SH-SY5Y (cell line): ENCODE measurements at regions not wholly inside any gene's neighbourhood (a gene's known extent, or its start where the extent isn't known, plus 50 kb on each side); places are given as distances from the start of the nearest gene placed in this dataset.

Experiments used
- GATA2 ChIP-seq: IDR thresholded peaks from 2 replicates; pipeline ENCODE4 v1.6.1; 2011; ENCODE audit warnings: mild to moderate bottlenecking, low read depth, low read length
- GATA3 ChIP-seq: IDR thresholded peaks from 2 replicates; pipeline ENCODE4 v1.6.1; 2011; ENCODE audit warnings: low read depth, mild to moderate bottlenecking, low read length, moderate library complexity

GRCh38 chr2:193219413-193219812 is 1024.7 kb upstream of the TMEFF2 start:
- TF ChIP-seq GATA3 (no peak), GATA2 (no peak)

- no peak for TF ChIP-seq GATA3
- TF ChIP-seq GATA2, result no peak
Measured at GRCh38 chr2:193201583-193201982, 1006.9 kb upstream of the TMEFF2 start.

- TF ChIP-seq GATA2, result no peak
- no peak for TF ChIP-seq GATA3
Measured at GRCh38 chr2:193199322-193199721, 1004.6 kb upstream of the TMEFF2 start.

GRCh38 chr2:193187816-193188215 is 993.1 kb upstream of the TMEFF2 start:
- TF ChIP-seq GATA3 (no peak), GATA2 (no peak)

GRCh38 chr2:193156480-193156879 is 961.7 kb upstream of the TMEFF2 start:
- TF ChIP-seq GATA2 (no peak), GATA3 (no peak)

- no peak for TF ChIP-seq GATA3
- no peak for TF ChIP-seq GATA2
Measured at GRCh38 chr2:193154076-193154475, 959.3 kb upstream of the TMEFF2 start.

- TF ChIP-seq GATA3 (no peak), GATA2 (no peak)
Measured at GRCh38 chr2:193153576-193153975, 958.8 kb upstream of the TMEFF2 start.

GRCh38 chr2:193141998-193142397 is 947.3 kb upstream of the TMEFF2 start:
- TF ChIP-seq GATA3 (no peak), GATA2 (no peak)

GRCh38 chr2:193124815-193125214 is 930.1 kb upstream of the TMEFF2 start:
- no peak for TF ChIP-seq GATA3

- TF ChIP-seq GATA2 (no peak), GATA3 (no peak)
Measured at GRCh38 chr2:193114827-193115226, 920.1 kb upstream of the TMEFF2 start.

- TF ChIP-seq GATA2 (no peak), GATA3 (no peak)
Measured at GRCh38 chr2:193112986-193113385, 918.3 kb upstream of the TMEFF2 start.

GRCh38 chr2:193103064-193103463 is 908.3 kb upstream of the TMEFF2 start:
- TF ChIP-seq GATA2, result no peak
- no peak for TF ChIP-seq GATA3

GRCh38 chr2:193101591-193101990 is 906.9 kb upstream of the TMEFF2 start:
- TF ChIP-seq GATA3, result no peak
- TF ChIP-seq GATA2, result no peak

GRCh38 chr2:193088026-193088425 is 893.3 kb upstream of the TMEFF2 start:
- no peak for TF ChIP-seq GATA3
- TF ChIP-seq GATA2, result no peak

GRCh38 chr2:193076995-193077394 is 882.3 kb upstream of the TMEFF2 start:
- no peak for TF ChIP-seq GATA2
- no peak for TF ChIP-seq GATA3

GRCh38 chr2:193074933-193075332 is 880.2 kb upstream of the TMEFF2 start:
- TF ChIP-seq GATA3, result no peak
- no peak for TF ChIP-seq GATA2
